Gastrocnemius medialis (tissue), 4 donors: ENCODE measurements at regions not wholly inside any gene's neighbourhood (a gene's known extent, or its start where the extent isn't known, plus 50 kb on each side); places are given as distances from the start of the nearest gene placed in this dataset.

Experiments
- ATAC-seq, 2 donors: fragments of 150-250 bp; one replicate each; pipeline ENCODE4 v1.9.1; 2016
- DNase-seq, 2 donors: peaks; one replicate each; pipeline ENCODE4 v3.0.0-alpha.2; 2019
- H3K27ac ChIP-seq, 4 donors: fragments of 200-600 bp; sonication (generic); 1 replicate in 1 of 4; 2 replicates in 3 of 4; pipeline ENCODE4 v1.5.1; 2016 to 2018; ENCODE audit warnings: mild to moderate bottlenecking in 2 of 4, moderate library complexity in 1 of 4
- H3K27me3 ChIP-seq, 3 donors: fragments of 200-600 bp; sonication (generic) in 2 of 3; 1 replicate in 1 of 3; 2 replicates in 2 of 3; pipeline versions ENCODE4 v1.5.1 to v1.6.0; 2016 to 2019; ENCODE audit warnings: mild to moderate bottlenecking in 1 of 3, moderate library complexity in 1 of 3
- H3K36me3 ChIP-seq, 2 donors: fragments of 200-600 bp; sonication (generic) in 1 of 2; one replicate each; pipeline ENCODE4 v1.5.1; 2017 to 2018
- H3K4me1 ChIP-seq, 2 donors: fragments of 200-600 bp; sonication (generic) in 1 of 2; one replicate each; pipeline ENCODE4 v1.5.1; 2016 to 2017; ENCODE audit warnings: mild to moderate bottlenecking in 2 of 2
- H3K4me3 ChIP-seq, 4 donors: fragments of 200-600 bp; sonication (generic) in 3 of 4; 1 replicate in 1 of 4; 2 replicates in 3 of 4; pipeline ENCODE4 v1.5.1; 2016 to 2019; ENCODE audit warnings: mild to moderate bottlenecking in 2 of 4
- H3K9me3 ChIP-seq, 3 donors: fragments of 200-600 bp; sonication (generic) in 2 of 3; 1 replicate in 1 of 3; 2 replicates in 2 of 3; pipeline ENCODE4 v1.5.1; 2016 to 2019
- POLR2A ChIP-seq, 2 donors: fragments of 450-650 bp; IDR thresholded peaks; one replicate each; pipeline ENCODE4 v1.6.1; 2017; ENCODE audit warnings: antibody characterized with exemption in 2 of 2, mild to moderate bottlenecking in 2 of 2, moderate library complexity in 2 of 2
- in situ Hi-C, 4 donors: fragments of 200-750 bp; cut with MboI; loops; one replicate each; pipeline versions ENCODE4 v1.15.0 to v1.8.0; 2017; ENCODE audit warnings: low sequenced_read_pairs in 4 of 4
- intact Hi-C: fragments of 100-400 bp; cut with DNase I; formaldehyde crosslinking; loops from one replicate; pipeline ENCODE4 v1.15.1; 2023; ENCODE audit warnings: low total_unique reads
- TF ChIP-seq, protein P1 (sequence below), 5 experiments: fragments of 450-650 bp in 3 of 5; fragments of 200-600 bp in 2 of 5; sonication (generic) in 2 of 5; IDR thresholded peaks in 4 of 5; conservative IDR thresholded peaks in 1 of 5; 1 replicate in 4 of 5; 2 replicates in 1 of 5; pipeline ENCODE4 v1.5.1; 2016 to 2019; ENCODE audit warnings: antibody characterized with exemption in 5 of 5, mild to moderate bottlenecking in 3 of 5, moderate library complexity in 3 of 5

GRCh38 chr10:129333706-129334105 is 133.3 kb upstream of the MGMT start:
- DNase-seq (no peak), ATAC-seq (no peak)
- in situ Hi-C loops (loop anchor here in 2 of 4 donors (10.0 kb wide), 1 partner anchor 299 kb away; no protein-coding TSS in a partner anchor), intact Hi-C loops (loop anchor here (10.0 kb wide), 1 partner anchor 299 kb away; no protein-coding TSS in a partner anchor)
- no peak overlapping the region for H3K4me3 ChIP-seq
- H3K27ac ChIP-seq: no peak overlapping the region
- H3K4me1 ChIP-seq: no peaks in the 10 kb centered on the region
- no peaks in the 10 kb centered on the region for H3K9me3 ChIP-seq
- no peak for TF ChIP-seq POLR2A (IDR thresholded peaks at IDR 0.05)
- TF ChIP-seq, protein P1, sequence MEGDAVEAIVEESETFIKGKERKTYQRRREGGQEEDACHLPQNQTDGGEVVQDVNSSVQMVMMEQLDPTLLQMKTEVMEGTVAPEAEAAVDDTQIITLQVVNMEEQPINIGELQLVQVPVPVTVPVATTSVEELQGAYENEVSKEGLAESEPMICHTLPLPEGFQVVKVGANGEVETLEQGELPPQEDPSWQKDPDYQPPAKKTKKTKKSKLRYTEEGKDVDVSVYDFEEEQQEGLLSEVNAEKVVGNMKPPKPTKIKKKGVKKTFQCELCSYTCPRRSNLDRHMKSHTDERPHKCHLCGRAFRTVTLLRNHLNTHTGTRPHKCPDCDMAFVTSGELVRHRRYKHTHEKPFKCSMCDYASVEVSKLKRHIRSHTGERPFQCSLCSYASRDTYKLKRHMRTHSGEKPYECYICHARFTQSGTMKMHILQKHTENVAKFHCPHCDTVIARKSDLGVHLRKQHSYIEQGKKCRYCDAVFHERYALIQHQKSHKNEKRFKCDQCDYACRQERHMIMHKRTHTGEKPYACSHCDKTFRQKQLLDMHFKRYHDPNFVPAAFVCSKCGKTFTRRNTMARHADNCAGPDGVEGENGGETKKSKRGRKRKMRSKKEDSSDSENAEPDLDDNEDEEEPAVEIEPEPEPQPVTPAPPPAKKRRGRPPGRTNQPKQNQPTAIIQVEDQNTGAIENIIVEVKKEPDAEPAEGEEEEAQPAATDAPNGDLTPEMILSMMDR (IDR thresholded peaks at IDR 0.05 in 4 of 5, conservative IDR thresholded peaks at IDR 0.05 in 1 of 5): no peak
- no peaks in the 10 kb centered on the region for H3K27me3 ChIP-seq
- no peaks in the 10 kb centered on the region for H3K36me3 ChIP-seq

- Histone ChIP-seq H3K4me1 (no peaks in the 10 kb centered on the region), H3K27ac (no peak overlapping the region), H3K36me3 (no peaks in the 10 kb centered on the region), H3K9me3 (no peaks in the 10 kb centered on the region), H3K4me3 (no peak overlapping the region), H3K27me3 (no peaks in the 10 kb centered on the region)
- no peak for DNase-seq
- in situ Hi-C loops: loop anchor here in 2 of 4 donors (10.0 kb wide), 1 partner anchor 299 kb away; no protein-coding TSS in a partner anchor
- TF ChIP-seq, protein P1 (IDR thresholded peaks at IDR 0.05 in 4 of 5, conservative IDR thresholded peaks at IDR 0.05 in 1 of 5): no peak
- TF ChIP-seq POLR2A (IDR thresholded peaks at IDR 0.05): no peak
- intact Hi-C loops: loop anchor here (10.0 kb wide), 1 partner anchor 299 kb away; no protein-coding TSS in a partner anchor
- ATAC-seq: no peak
Measured at GRCh38 chr10:129334266-129334665, 132.8 kb upstream of the MGMT start.

DNA sequence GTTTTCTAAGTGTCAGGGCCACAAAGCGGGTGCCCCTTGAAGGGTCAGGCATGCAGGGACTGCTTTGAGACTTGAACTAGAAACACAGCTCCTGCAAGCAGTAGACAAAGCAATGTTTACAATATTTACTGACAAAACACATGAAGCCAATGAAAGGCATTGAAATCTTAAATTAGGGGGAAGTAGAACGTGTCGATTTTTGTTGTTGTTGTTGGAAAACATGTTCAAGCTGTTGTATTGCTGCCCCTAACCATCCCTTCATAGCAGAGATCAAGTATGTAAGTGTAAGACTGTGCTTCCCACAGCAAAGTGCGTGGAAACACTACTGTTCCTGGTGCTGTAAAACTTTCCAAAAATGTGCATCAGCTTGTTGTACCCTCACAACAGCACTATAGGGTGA is 131.6 kb upstream of the MGMT start:
- no peak for TF ChIP-seq POLR2A (IDR thresholded peaks at IDR 0.05)
- TF ChIP-seq, protein P1 (IDR thresholded peaks at IDR 0.05 in 4 of 5, conservative IDR thresholded peaks at IDR 0.05 in 1 of 5): no peak
- DNase-seq (no peak), ATAC-seq (no peak)
- Histone ChIP-seq H3K4me1 (no peaks in the 10 kb centered on the region), H3K27ac (no peak overlapping the region), H3K27me3 (no peaks in the 10 kb centered on the region), H3K4me3 (no peak overlapping the region), H3K9me3 (no peaks in the 10 kb centered on the region), H3K36me3 (no peaks in the 10 kb centered on the region)
- intact Hi-C loops (loop anchor here (10.0 kb wide), 1 partner anchor 301 kb away; no protein-coding TSS in a partner anchor), in situ Hi-C loops (loop anchor here in 2 of 4 donors (10.0 kb wide), 1 partner anchor 301 kb away; no protein-coding TSS in a partner anchor)

GRCh38 chr10:129335942-129336341 is 131.1 kb upstream of the MGMT start:
- H3K4me1 ChIP-seq: no peaks in the 10 kb centered on the region
- ATAC-seq: no peak
- DNase-seq: no peak
- H3K27me3 ChIP-seq: no peaks in the 10 kb centered on the region
- in situ Hi-C loops: loop anchor here in 2 of 4 donors (10.0 kb wide), 1 partner anchor 301 kb away; no protein-coding TSS in a partner anchor
- H3K27ac ChIP-seq: no peak overlapping the region
- no peak overlapping the region for H3K4me3 ChIP-seq
- H3K9me3 ChIP-seq: no peaks in the 10 kb centered on the region
- no peak for TF ChIP-seq POLR2A (IDR thresholded peaks at IDR 0.05)
- TF ChIP-seq, protein P1 (IDR thresholded peaks at IDR 0.05 in 4 of 5, conservative IDR thresholded peaks at IDR 0.05 in 1 of 5): no peak
- intact Hi-C loops: loop anchor here (10.0 kb wide), 1 partner anchor 301 kb away; no protein-coding TSS in a partner anchor
- no peaks in the 10 kb centered on the region for H3K36me3 ChIP-seq
